MG63 (cell line): ENCODE measurements at regions not wholly inside any gene's neighbourhood (a gene's known extent, or its start where the extent isn't known, plus 50 kb on each side); places are given as distances from the start of the nearest gene placed in this dataset.

Experiments used
- DNase-seq: peaks from one replicate; pipeline ENCODE4 v3.0.0-alpha.2; 2020
- H3K27me3 ChIP-seq: fragments of 250-450 bp; sonication (Bioruptor Pico); 2 replicates; pipeline ENCODE4 v1.5.1; 2020; ENCODE audit warnings: mild to moderate bottlenecking, moderate library complexity
- H3K36me3 ChIP-seq: fragments of 250-450 bp; sonication (Bioruptor Pico); 2 replicates; pipeline ENCODE4 v1.5.1; 2020; ENCODE audit warnings: mild to moderate bottlenecking, moderate library complexity
- H3K4me3 ChIP-seq: fragments of 250-450 bp; sonication (Bioruptor Pico); 2 replicates; pipeline ENCODE4 v1.5.1; 2020; ENCODE audit warnings: mild to moderate bottlenecking, moderate library complexity
- H3K9me3 ChIP-seq: fragments of 250-450 bp; sonication (Bioruptor Pico); 2 replicates; pipeline ENCODE4 v1.5.1; 2020; ENCODE audit warnings: mild to moderate bottlenecking, moderate library complexity

- H3K4me3 ChIP-seq, result no peak overlapping the region
- no peaks in the 10 kb centered on the region for H3K36me3 ChIP-seq
- no peak for DNase-seq
- H3K9me3 ChIP-seq, result no peaks in the 10 kb centered on the region
- H3K27me3 ChIP-seq, result peaks cover 4% of the 10 kb centered on the region; the same call in 1 of the 2 replicates
These were observed 59.4 kb upstream of the CD96 start for GRCh38 chr3:111482574-111482973.

GRCh38 chr3:111485086-111485485 lies 56.9 kb upstream of the CD96 start:
- DNase-seq, result no peak
- Histone ChIP-seq H3K9me3 (no peaks in the 10 kb centered on the region), H3K36me3 (no peaks in the 10 kb centered on the region), H3K4me3 (no peak overlapping the region), H3K27me3 (0 out of 2 replicates have a peak, but pooled peaks cover 2% of the 10 kb centered on the region)
